Stomach (tissue), 4 donors: ENCODE measurements at regions not wholly inside any gene's neighbourhood (a gene's known extent, or its start where the extent isn't known, plus 50 kb on each side); places are given as distances from the start of the nearest gene placed in this dataset.

ENCODE experiments used
- EP300 ChIP-seq: sonication (generic); formaldehyde crosslinking; IDR thresholded peaks from one replicate; pipeline ENCODE4 v1.6.1; 2017; ENCODE audit warnings: antibody characterized with exemption
- TF ChIP-seq, protein P1 (sequence below), 7 experiments: fragments of 450-650 bp in 4 of 7; fragments of 200-600 bp in 3 of 7; sonication (generic) in 3 of 7; IDR thresholded peaks; one replicate each; pipeline ENCODE4 v1.5.1; 2016 to 2019; ENCODE audit warnings: antibody characterized with exemption in 7 of 7, control low read depth in 2 of 7, mild to moderate bottlenecking in 1 of 7

DNA sequence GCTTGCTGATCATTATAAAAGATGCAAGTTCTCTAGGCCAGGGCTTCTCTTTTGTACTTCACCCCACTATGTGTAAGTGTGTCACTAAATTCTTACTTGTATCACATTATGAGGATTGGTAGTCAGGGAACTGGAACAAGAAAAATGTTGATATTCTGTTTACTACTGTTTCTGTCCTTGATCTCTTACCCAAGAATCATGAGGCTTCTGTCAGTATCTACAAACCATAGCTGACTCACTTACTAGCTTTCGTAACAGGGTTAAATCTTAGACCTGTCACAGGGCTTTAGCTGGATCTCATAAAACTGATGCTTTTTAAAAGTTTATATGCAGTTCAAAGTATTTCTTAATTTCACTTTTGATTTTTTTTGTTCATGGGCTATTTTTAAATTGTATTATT is 681.2 kb downstream of the PLPP3 start:
- no peak for TF ChIP-seq EP300
- TF ChIP-seq, protein P1, sequence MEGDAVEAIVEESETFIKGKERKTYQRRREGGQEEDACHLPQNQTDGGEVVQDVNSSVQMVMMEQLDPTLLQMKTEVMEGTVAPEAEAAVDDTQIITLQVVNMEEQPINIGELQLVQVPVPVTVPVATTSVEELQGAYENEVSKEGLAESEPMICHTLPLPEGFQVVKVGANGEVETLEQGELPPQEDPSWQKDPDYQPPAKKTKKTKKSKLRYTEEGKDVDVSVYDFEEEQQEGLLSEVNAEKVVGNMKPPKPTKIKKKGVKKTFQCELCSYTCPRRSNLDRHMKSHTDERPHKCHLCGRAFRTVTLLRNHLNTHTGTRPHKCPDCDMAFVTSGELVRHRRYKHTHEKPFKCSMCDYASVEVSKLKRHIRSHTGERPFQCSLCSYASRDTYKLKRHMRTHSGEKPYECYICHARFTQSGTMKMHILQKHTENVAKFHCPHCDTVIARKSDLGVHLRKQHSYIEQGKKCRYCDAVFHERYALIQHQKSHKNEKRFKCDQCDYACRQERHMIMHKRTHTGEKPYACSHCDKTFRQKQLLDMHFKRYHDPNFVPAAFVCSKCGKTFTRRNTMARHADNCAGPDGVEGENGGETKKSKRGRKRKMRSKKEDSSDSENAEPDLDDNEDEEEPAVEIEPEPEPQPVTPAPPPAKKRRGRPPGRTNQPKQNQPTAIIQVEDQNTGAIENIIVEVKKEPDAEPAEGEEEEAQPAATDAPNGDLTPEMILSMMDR (IDR thresholded peaks at IDR 0.05): no peak
